ENCODE measurements at regions not wholly inside any gene's neighbourhood (a gene's known extent, or its start where the extent isn't known, plus 50 kb on each side); places are given as distances from the start of the nearest gene placed in this dataset.

DNA sequence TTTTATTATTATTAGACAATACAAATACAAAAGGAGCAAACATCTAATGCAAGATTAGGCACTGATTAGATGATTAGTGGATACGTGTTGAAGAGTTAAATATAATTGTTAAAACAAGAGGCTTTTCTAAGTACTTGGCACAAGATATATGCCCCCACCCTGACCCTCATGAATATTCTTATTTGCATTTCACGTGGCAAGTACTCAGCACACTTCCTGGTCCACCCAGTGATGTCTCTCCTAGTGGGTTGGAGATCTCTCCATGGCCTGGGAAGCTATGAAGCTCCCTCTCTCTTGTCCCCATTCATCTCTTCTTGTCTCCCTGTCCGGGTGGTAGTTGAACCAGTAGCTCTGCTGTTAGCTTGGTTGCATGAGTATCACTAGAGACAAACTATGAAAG, 375.3 kb downstream of the ADRA2A start:
- no peak overlapping the region for H2AFZ ChIP-seq (ENCODE audit: insufficient read depth, low read depth, low read length, poor library complexity, severe bottlenecking)
- no peaks in the 10 kb centered on the region for H3K27me3 Mint-ChIP-seq
- no peaks in the 10 kb centered on the region for H3K36me3 ChIP-seq (replicated peaks in 1 of 2; ENCODE audit: control extremely low read depth in 1 of 2, control insufficient read depth in 1 of 2, extremely low read depth in 1 of 2, insufficient read depth in 2 of 2, low read length in 1 of 2)
- ChIA-PET CTCF (no interaction called here), POLR2A (no interaction called here)
- ATAC-seq (ENCODE audit: low read depth) = no peak
- no peak overlapping the region for H3K27ac ChIP-seq (ENCODE audit: low read length in 2 of 2)
- H4K20me1 ChIP-seq (ENCODE audit: control insufficient read depth, insufficient read depth, low read length, poor library complexity, severe bottlenecking) = no peaks in the 10 kb centered on the region
- intact Hi-C loops (cut with micrococcal nuclease) = no loop called here
- H3K9me3 ChIP-seq (ENCODE audit: control extremely low read depth in 1 of 3, control insufficient read depth in 2 of 3, insufficient read depth in 1 of 3, low read length in 2 of 3) = no peaks in the 10 kb centered on the region
- no peak overlapping the region for H3K9ac ChIP-seq (ENCODE audit: low read length)
- H3K9me3 Mint-ChIP-seq (ENCODE audit: insufficient read depth) = no peaks in the 10 kb centered on the region
- no peaks in the 10 kb centered on the region for H3K4me1 Mint-ChIP-seq
- no peak overlapping the region for H3K4me3 Mint-ChIP-seq
- no peaks in the 10 kb centered on the region for H3K27me3 ChIP-seq (replicated peaks in 1 of 4; ENCODE audit: control extremely low read depth in 1 of 4, control insufficient read depth in 3 of 4, insufficient read depth in 4 of 4, low read length in 3 of 4)
- H3K4me1 ChIP-seq (ENCODE audit: control insufficient read depth in 2 of 2, insufficient read depth in 2 of 2, low read length in 2 of 2) = no peaks in the 10 kb centered on the region
- TF ChIP-seq EZH2 (IDR thresholded peaks at IDR 0.05; ENCODE audit: borderline replicate concordance, insufficient read depth, low read depth, low read length, poor library complexity, severe bottlenecking) = no peak
- H3K4me3 ChIP-seq (ENCODE audit: control extremely low read depth in 1 of 5, extremely low read depth in 1 of 5, insufficient read depth in 1 of 5, low read depth in 2 of 5, low read length in 4 of 5) = no peak overlapping the region
- DNase-seq = no peak
- no peak overlapping the region for H3K4me2 ChIP-seq (replicated peaks; ENCODE audit: low read depth, low read length, poor library complexity, severe bottlenecking)
- H3K79me2 ChIP-seq (ENCODE audit: control insufficient read depth, insufficient read depth, low read length) = no peaks in the 10 kb centered on the region
- no peak overlapping the region for H3K27ac Mint-ChIP-seq
- no CpG with 5 or more reads among the region's 3 CpGs for WGBS (ENCODE audit: insufficient coverage)

- H3K9ac ChIP-seq (ENCODE audit: low read length) = no peak overlapping the region
- WGBS (ENCODE audit: insufficient coverage) = no CpG with 5 or more reads among the region's 2 CpGs
- H3K4me3 ChIP-seq (ENCODE audit: control extremely low read depth in 1 of 5, extremely low read depth in 1 of 5, insufficient read depth in 1 of 5, low read depth in 2 of 5, low read length in 4 of 5) = no peak overlapping the region
- no peak overlapping the region for H2AFZ ChIP-seq (ENCODE audit: insufficient read depth, low read depth, low read length, poor library complexity, severe bottlenecking)
- ATAC-seq (ENCODE audit: low read depth) = no peak
- H3K4me1 ChIP-seq (ENCODE audit: control insufficient read depth in 2 of 2, insufficient read depth in 2 of 2, low read length in 2 of 2) = no peaks in the 10 kb centered on the region
- H3K27me3 Mint-ChIP-seq = peaks cover 6% of the 10 kb centered on the region
- H3K9me3 ChIP-seq (ENCODE audit: control extremely low read depth in 1 of 3, control insufficient read depth in 2 of 3, insufficient read depth in 1 of 3, low read length in 2 of 3) = no peaks in the 10 kb centered on the region
- H3K79me2 ChIP-seq (ENCODE audit: control insufficient read depth, insufficient read depth, low read length) = no peaks in the 10 kb centered on the region
- H3K9me3 Mint-ChIP-seq (ENCODE audit: insufficient read depth) = no peaks in the 10 kb centered on the region
- H4K20me1 ChIP-seq (ENCODE audit: control insufficient read depth, insufficient read depth, low read length, poor library complexity, severe bottlenecking) = no peaks in the 10 kb centered on the region
- no peak overlapping the region for H3K4me3 Mint-ChIP-seq
- no peaks in the 10 kb centered on the region for H3K4me1 Mint-ChIP-seq
- intact Hi-C loops (cut with micrococcal nuclease) = no loop called here
- no peaks in the 10 kb centered on the region for H3K27me3 ChIP-seq (replicated peaks in 1 of 4; ENCODE audit: control extremely low read depth in 1 of 4, control insufficient read depth in 3 of 4, insufficient read depth in 4 of 4, low read length in 3 of 4)
- H3K27ac ChIP-seq (ENCODE audit: low read length in 2 of 2) = no peak overlapping the region
- no peak overlapping the region for H3K4me2 ChIP-seq (replicated peaks; ENCODE audit: low read depth, low read length, poor library complexity, severe bottlenecking)
- H3K36me3 ChIP-seq (replicated peaks in 1 of 2; ENCODE audit: control extremely low read depth in 1 of 2, control insufficient read depth in 1 of 2, extremely low read depth in 1 of 2, insufficient read depth in 2 of 2, low read length in 1 of 2) = no peaks in the 10 kb centered on the region
- DNase-seq = no peak
- ChIA-PET POLR2A (no interaction called here), CTCF (no interaction called here)
- no peak overlapping the region for H3K27ac Mint-ChIP-seq
- TF ChIP-seq, protein P1, sequence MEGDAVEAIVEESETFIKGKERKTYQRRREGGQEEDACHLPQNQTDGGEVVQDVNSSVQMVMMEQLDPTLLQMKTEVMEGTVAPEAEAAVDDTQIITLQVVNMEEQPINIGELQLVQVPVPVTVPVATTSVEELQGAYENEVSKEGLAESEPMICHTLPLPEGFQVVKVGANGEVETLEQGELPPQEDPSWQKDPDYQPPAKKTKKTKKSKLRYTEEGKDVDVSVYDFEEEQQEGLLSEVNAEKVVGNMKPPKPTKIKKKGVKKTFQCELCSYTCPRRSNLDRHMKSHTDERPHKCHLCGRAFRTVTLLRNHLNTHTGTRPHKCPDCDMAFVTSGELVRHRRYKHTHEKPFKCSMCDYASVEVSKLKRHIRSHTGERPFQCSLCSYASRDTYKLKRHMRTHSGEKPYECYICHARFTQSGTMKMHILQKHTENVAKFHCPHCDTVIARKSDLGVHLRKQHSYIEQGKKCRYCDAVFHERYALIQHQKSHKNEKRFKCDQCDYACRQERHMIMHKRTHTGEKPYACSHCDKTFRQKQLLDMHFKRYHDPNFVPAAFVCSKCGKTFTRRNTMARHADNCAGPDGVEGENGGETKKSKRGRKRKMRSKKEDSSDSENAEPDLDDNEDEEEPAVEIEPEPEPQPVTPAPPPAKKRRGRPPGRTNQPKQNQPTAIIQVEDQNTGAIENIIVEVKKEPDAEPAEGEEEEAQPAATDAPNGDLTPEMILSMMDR (IDR thresholded peaks at IDR 0.05) = no peak
- TF ChIP-seq EZH2 (IDR thresholded peaks at IDR 0.05; ENCODE audit: borderline replicate concordance, insufficient read depth, low read depth, low read length, poor library complexity, severe bottlenecking) = no peak
Measured at GRCh38 chr10:111455776-111456426, 379.1 kb downstream of the ADRA2A start.
